ENCODE measurements at regions not wholly inside any gene's neighbourhood (a gene's known extent, or its start where the extent isn't known, plus 50 kb on each side); places are given as distances from the start of the nearest gene placed in this dataset.

- TF ChIP-seq POLR2A (IDR thresholded peaks at IDR 0.05; ENCODE audit: low read depth, low read length) (no peak), PAX5 (IDR thresholded peaks at IDR 0.05; ENCODE audit: insufficient read depth, low read length, severe bottlenecking) (no peak)
Measured at GRCh38 chr5:179409806-179410205, 64.5 kb upstream of the ADAMTS2 start.

Data from GM12891 (cell line).